HepG2 (cell line): ENCODE measurements at regions not wholly inside any gene's neighbourhood (a gene's known extent, or its start where the extent isn't known, plus 50 kb on each side); places are given as distances from the start of the nearest gene placed in this dataset.

Source experiments
- AHDC1 ChIP-seq: sonication (generic); formaldehyde crosslinking; IDR thresholded peaks from 2 replicates; pipeline ENCODE4 v1.5.1; 2020; ENCODE audit warnings: mild to moderate bottlenecking, missing genetic modification reagents, borderline replicate concordance
- ARID4A ChIP-seq: sonication (generic); formaldehyde crosslinking; IDR thresholded peaks from 2 replicates; pipeline ENCODE4 v1.5.0; 2020; ENCODE audit warnings: mild to moderate bottlenecking, missing genetic modification reagents, borderline replicate concordance
- FOXK2 ChIP-seq: fragments of 450-650 bp; IDR thresholded peaks from 2 replicates; pipeline ENCODE4 v1.6.1; 2016
- HNF4G ChIP-seq, 2 experiments: sonication (generic) in 1 of 2; formaldehyde crosslinking in 1 of 2; IDR thresholded peaks; 2 replicates each; pipeline versions ENCODE4 v1.4.0 to v1.6.1; 2011 to 2020; ENCODE audit warnings: borderline replicate concordance in 2 of 2, low read depth in 2 of 2, mild to moderate bottlenecking in 2 of 2, low read length in 1 of 2, missing genetic modification reagents in 1 of 2, moderate library complexity in 1 of 2
- IKZF4 ChIP-seq: sonication (generic); formaldehyde crosslinking; IDR thresholded peaks from 2 replicates; pipeline ENCODE4 v1.5.1; 2020; ENCODE audit warnings: borderline replicate concordance, mild to moderate bottlenecking, low read depth, missing genetic modification reagents; ENCODE audit errors: not compliant biosample characterization
- KLF11 ChIP-seq: IDR thresholded peaks from 2 replicates; pipeline ENCODE4 v1.6.1; 2016; ENCODE audit warnings: missing compliant biosample characterization
- MAFG ChIP-seq: sonication (generic); formaldehyde crosslinking; IDR thresholded peaks from 2 replicates; pipeline ENCODE4 v1.5.1; 2020; ENCODE audit warnings: mild to moderate bottlenecking, missing genetic modification reagents
- SRF ChIP-seq: IDR thresholded peaks from 2 replicates; pipeline ENCODE4 v1.6.1; 2011; ENCODE audit warnings: mild to moderate bottlenecking, low read depth, low read length, moderate library complexity
- TBP ChIP-seq: sonication (generic); formaldehyde crosslinking; IDR thresholded peaks from 2 replicates; pipeline ENCODE4 v1.5.0; 2020; ENCODE audit warnings: missing genetic modification reagents
- YEATS4 ChIP-seq: sonication (generic); formaldehyde crosslinking; IDR thresholded peaks from 2 replicates; pipeline ENCODE4 v1.4.0; 2020; ENCODE audit warnings: missing genetic modification reagents, borderline replicate concordance
- ZNF224 ChIP-seq: sonication (generic); formaldehyde crosslinking; IDR thresholded peaks from 2 replicates; pipeline ENCODE4 v1.5.0; 2020; ENCODE audit warnings: mild to moderate bottlenecking, missing genetic modification reagents
- ZNF547 ChIP-seq: sonication (generic); formaldehyde crosslinking; IDR thresholded peaks from 2 replicates; pipeline ENCODE4 v1.5.1; 2020; ENCODE audit warnings: mild to moderate bottlenecking, missing genetic modification reagents
- ZNF552 ChIP-seq: sonication (generic); formaldehyde crosslinking; IDR thresholded peaks from 2 replicates; pipeline ENCODE4 v1.9.0; 2022; ENCODE audit warnings: missing genetic modification reagents, mild to moderate bottlenecking, borderline replicate concordance
- TF ChIP-seq, protein P1 (sequence below): sonication (generic); formaldehyde crosslinking; IDR thresholded peaks from 2 replicates; pipeline ENCODE4 v1.4.0; 2020; ENCODE audit warnings: missing genetic modification reagents, borderline replicate concordance
- TF ChIP-seq, protein P2 (sequence below): IDR thresholded peaks from 2 replicates; pipeline ENCODE4 v1.6.1; 2016; ENCODE audit warnings: low read depth

GRCh38 chr9:129414377-129414992, 206.4 kb downstream of the C9orf50 start (continued):
- TF ChIP-seq, protein P1, sequence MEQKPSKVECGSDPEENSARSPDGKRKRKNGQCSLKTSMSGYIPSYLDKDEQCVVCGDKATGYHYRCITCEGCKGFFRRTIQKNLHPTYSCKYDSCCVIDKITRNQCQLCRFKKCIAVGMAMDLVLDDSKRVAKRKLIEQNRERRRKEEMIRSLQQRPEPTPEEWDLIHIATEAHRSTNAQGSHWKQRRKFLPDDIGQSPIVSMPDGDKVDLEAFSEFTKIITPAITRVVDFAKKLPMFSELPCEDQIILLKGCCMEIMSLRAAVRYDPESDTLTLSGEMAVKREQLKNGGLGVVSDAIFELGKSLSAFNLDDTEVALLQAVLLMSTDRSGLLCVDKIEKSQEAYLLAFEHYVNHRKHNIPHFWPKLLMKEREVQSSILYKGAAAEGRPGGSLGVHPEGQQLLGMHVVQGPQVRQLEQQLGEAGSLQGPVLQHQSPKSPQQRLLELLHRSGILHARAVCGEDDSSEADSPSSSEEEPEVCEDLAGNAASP (CRISPR knock-in tag) = no peak
- TF ChIP-seq HNF4G (IDR thresholded peaks at IDR 0.05; ENCODE audit: borderline replicate concordance, low read depth, low read length) (peak; percentile 72), HNF4G (CRISPR knock-in tag; IDR thresholded peaks at IDR 0.05; ENCODE audit: borderline replicate concordance, low read depth) (no peak), IKZF4 (CRISPR knock-in tag) (peak; percentile 6), TBP (CRISPR knock-in tag) (no peak), KLF11 (CRISPR knock-in tag) (0 out of 2 replicates have a peak, but pooled peaks have one; percentile 41), YEATS4 (CRISPR knock-in tag) (no peak), ZNF224 (peak; percentile 90), ARID4A (CRISPR knock-in tag) (peak; percentile 50; the same call in 1 of the 2 replicates), ZNF552 (CRISPR knock-in tag) (0 out of 2 replicates have a peak, but pooled peaks have one; percentile 59), FOXK2 (no peak), MAFG (CRISPR knock-in tag) (no peak), ZNF547 (CRISPR knock-in tag) (peak; percentile 83), AHDC1 (peak; percentile 58; the same call in 1 of the 2 replicates), SRF (no peak)
- TF ChIP-seq, protein P2, sequence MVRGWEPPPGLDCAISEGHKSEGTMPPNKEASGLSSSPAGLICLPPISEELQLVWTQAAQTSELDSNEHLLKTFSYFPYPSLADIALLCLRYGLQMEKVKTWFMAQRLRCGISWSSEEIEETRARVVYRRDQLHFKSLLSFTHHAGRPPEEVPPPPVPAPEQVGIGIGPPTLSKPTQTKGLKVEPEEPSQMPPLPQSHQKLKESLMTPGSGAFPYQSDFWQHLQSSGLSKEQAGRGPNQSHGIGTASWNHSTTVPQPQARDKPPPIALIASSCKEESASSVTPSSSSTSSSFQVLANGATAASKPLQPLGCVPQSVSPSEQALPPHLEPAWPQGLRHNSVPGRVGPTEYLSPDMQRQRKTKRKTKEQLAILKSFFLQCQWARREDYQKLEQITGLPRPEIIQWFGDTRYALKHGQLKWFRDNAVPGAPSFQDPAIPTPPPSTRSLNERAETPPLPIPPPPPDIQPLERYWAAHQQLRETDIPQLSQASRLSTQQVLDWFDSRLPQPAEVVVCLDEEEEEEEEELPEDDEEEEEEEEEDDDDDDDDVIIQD (CRISPR knock-in tag) = peak; percentile 16; the same call in 1 of the 2 replicates
